Loucy (cell line): ENCODE measurements at regions not wholly inside any gene's neighbourhood (a gene's known extent, or its start where the extent isn't known, plus 50 kb on each side); places are given as distances from the start of the nearest gene placed in this dataset.

Experiments used
- H2AFZ ChIP-seq: fragments of 200-600 bp; sonication (generic); 2 replicates; pipeline ENCODE4 v1.6.0; 2016; ENCODE audit warnings: antibody characterized with exemption, mild to moderate bottlenecking, low read length, moderate library complexity
- H3F3A ChIP-seq: fragments of 200-600 bp; 2 replicates; pipeline ENCODE4 v1.6.0; 2016; ENCODE audit warnings: antibody characterized with exemption, low read depth, mild to moderate bottlenecking
- H3K27me3 ChIP-seq: fragments of 200-600 bp; sonication (generic); 2 replicates; pipeline ENCODE4 v1.6.1; 2014; ENCODE audit warnings: low read length, mild to moderate bottlenecking; ENCODE audit not compliant: insufficient read depth, poor library complexity, severe bottlenecking
- H3K36me3 ChIP-seq: fragments of 200-600 bp; sonication (generic); 2 replicates; pipeline ENCODE4 v1.6.1; 2016; ENCODE audit warnings: low read length; ENCODE audit not compliant: insufficient read depth
- H3K4me1 ChIP-seq: fragments of 200-600 bp; sonication (generic); 2 replicates; pipeline ENCODE4 v1.5.1; 2014; ENCODE audit warnings: low read length, mild to moderate bottlenecking; ENCODE audit not compliant: insufficient read depth, poor library complexity, severe bottlenecking
- H3K4me2 ChIP-seq: fragments of 200-600 bp; sonication (generic); 2 replicates; pipeline ENCODE4 v1.6.0; 2014; ENCODE audit warnings: antibody characterized with exemption, low read length, low read depth, mild to moderate bottlenecking; ENCODE audit not compliant: poor library complexity, severe bottlenecking
- H3K4me3 ChIP-seq: fragments of 200-600 bp; sonication (generic); 2 replicates; pipeline ENCODE4 v1.5.1; 2014; ENCODE audit warnings: low read length, mild to moderate bottlenecking, mixed read lengths; ENCODE audit not compliant: poor library complexity, severe bottlenecking
- H3K79me2 ChIP-seq: fragments of 200-600 bp; sonication (generic); 2 replicates; pipeline ENCODE4 v1.6.1; 2014; ENCODE audit warnings: low read length; ENCODE audit not compliant: insufficient read depth
- H3K9ac ChIP-seq: fragments of 200-600 bp; sonication (generic); 2 replicates; pipeline ENCODE4 v1.6.0; 2014; ENCODE audit warnings: mild to moderate bottlenecking, low read depth, low read length, moderate library complexity; ENCODE audit not compliant: poor library complexity, severe bottlenecking
- H3K9me2 ChIP-seq: fragments of 200-600 bp; sonication (generic); replicated peaks from 2 replicates; pipeline ENCODE4 v1.6.1; 2016; ENCODE audit warnings: low read depth, low read length, mixed read lengths
- H3K9me3 ChIP-seq: fragments of 200-600 bp; sonication (generic); 2 replicates; pipeline ENCODE4 v1.6.1; 2014; ENCODE audit warnings: mild to moderate bottlenecking, antibody characterized with exemption, low read length, low read depth; ENCODE audit not compliant: insufficient read depth
- H4K20me1 ChIP-seq: fragments of 200-600 bp; sonication (generic); 2 replicates; pipeline ENCODE4 v1.6.0; 2014; ENCODE audit warnings: antibody characterized with exemption, low read length, mild to moderate bottlenecking; ENCODE audit not compliant: insufficient read depth, poor library complexity, severe bottlenecking
- EZH2phosphoT487 ChIP-seq: fragments of 200-600 bp; IDR thresholded peaks from 2 replicates; pipeline ENCODE4 v1.6.1; 2018; ENCODE audit warnings: antibody characterized with exemption, mild to moderate bottlenecking, moderate library complexity, borderline replicate concordance
- TF ChIP-seq, protein P1 (sequence below): fragments of 200-600 bp; sonication (generic); conservative IDR thresholded peaks from 2 replicates; pipeline ENCODE4 v1.5.1; 2014; ENCODE audit warnings: mild to moderate bottlenecking, antibody characterized with exemption, low read length

DNA sequence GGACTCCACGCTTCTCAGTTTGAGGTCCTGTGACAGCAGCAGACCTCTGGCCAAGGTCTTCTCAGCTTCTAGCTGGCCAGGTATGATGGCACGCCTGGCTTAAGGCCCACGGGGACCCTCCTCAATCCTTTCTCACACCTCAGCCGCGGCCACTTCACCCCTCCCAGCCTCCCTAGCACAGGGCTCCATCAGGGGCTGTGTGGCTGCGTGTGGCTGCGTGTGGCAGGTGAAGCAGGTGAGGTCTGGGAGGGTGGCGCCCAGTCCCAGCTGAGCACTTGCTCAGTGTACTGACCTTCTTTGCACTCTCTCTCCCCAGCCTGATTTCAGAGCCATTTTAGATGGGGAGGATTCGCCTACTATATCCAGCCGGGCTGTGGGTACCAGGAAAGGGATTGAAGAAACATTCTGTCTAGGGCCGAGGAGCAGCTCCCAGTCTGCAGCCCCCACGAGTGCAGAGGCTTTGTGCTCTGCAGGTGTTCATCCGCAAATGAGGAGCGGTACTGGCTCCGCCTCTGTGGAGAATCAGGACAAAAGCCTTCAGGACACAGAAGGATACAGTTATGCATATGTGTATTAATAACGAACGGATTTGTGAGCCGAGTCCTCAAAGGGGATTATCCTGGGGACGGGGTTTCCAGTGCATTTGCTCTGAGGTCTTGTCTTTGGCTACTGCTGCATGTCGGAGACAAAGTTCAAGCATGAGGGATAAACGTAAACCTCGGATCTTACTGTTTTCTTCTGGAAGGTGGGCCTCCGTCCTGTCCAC, 236.9 kb upstream of the RAB6C start:
- TF ChIP-seq, protein P1, sequence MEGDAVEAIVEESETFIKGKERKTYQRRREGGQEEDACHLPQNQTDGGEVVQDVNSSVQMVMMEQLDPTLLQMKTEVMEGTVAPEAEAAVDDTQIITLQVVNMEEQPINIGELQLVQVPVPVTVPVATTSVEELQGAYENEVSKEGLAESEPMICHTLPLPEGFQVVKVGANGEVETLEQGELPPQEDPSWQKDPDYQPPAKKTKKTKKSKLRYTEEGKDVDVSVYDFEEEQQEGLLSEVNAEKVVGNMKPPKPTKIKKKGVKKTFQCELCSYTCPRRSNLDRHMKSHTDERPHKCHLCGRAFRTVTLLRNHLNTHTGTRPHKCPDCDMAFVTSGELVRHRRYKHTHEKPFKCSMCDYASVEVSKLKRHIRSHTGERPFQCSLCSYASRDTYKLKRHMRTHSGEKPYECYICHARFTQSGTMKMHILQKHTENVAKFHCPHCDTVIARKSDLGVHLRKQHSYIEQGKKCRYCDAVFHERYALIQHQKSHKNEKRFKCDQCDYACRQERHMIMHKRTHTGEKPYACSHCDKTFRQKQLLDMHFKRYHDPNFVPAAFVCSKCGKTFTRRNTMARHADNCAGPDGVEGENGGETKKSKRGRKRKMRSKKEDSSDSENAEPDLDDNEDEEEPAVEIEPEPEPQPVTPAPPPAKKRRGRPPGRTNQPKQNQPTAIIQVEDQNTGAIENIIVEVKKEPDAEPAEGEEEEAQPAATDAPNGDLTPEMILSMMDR = no peak
- TF ChIP-seq EZH2phosphoT487 = no peak
- Histone ChIP-seq H3K9me3 (no peaks in the 10 kb centered on the region), H3K9me2 (no peaks in the 10 kb centered on the region), H2AFZ (no peak overlapping the region), H3K4me2 (no peak overlapping the region), H3K79me2 (no peaks in the 10 kb centered on the region), H3K4me3 (no peak overlapping the region), H3K4me1 (no peaks in the 10 kb centered on the region), H4K20me1 (no peaks in the 10 kb centered on the region), H3F3A (no peaks in the 10 kb centered on the region), H3K36me3 (no peaks in the 10 kb centered on the region), H3K27me3 (no peaks in the 10 kb centered on the region), H3K9ac (no peak overlapping the region)

DNA sequence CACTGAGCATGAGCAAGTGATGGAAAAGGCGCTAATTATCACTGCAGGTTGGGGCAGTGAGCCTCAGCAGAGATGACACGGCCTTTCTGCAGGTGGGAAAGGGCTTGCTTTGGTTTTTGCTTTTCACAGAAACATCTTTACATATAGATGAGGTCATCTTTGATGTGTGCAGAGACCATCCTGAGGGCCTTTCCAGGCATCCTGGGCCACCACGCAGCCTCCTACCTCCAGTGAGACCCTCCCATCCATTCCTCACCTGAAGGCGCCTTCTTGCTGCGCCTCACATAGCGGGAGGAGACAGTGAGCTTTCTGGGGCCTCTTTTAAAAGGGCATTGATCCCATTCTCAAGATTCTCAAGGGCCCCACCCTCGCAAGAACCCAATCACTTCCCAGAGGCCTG, 235.3 kb upstream of the RAB6C start:
- no peak overlapping the region for H2AFZ ChIP-seq
- H3K9ac ChIP-seq = no peak overlapping the region
- no peaks in the 10 kb centered on the region for H3K36me3 ChIP-seq
- H3K4me1 ChIP-seq = peaks cover 8% of the 10 kb centered on the region
- no peak overlapping the region for H3K4me2 ChIP-seq
- H3F3A ChIP-seq = no peaks in the 10 kb centered on the region
- H4K20me1 ChIP-seq = no peaks in the 10 kb centered on the region
- H3K4me3 ChIP-seq = no peak overlapping the region
- H3K9me3 ChIP-seq = no peaks in the 10 kb centered on the region
- TF ChIP-seq, protein P1 = no peak
- no peak for TF ChIP-seq EZH2phosphoT487
- H3K9me2 ChIP-seq = no peaks in the 10 kb centered on the region
- H3K27me3 ChIP-seq = no peaks in the 10 kb centered on the region
- no peaks in the 10 kb centered on the region for H3K79me2 ChIP-seq

DNA sequence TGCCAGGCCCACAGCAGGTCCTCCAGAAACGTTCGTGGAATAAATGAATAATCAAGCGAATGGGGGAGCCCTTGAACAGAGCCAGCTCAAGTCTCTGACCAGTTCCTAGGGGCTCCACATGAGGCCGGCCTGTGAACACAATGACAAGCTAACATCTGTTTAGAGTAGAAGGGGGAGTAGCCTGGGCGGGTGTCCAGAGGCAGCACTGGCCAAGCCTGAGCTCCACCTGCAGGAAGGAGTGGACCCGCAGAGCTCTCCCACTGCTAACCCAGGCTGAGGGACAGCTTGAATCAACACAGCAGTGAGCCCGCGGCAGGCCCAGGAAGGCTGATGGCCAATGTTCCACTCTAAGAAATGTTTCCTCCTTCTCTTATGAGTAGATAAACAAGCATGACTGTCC, 234.8 kb upstream of the RAB6C start:
- Histone ChIP-seq H3K9me3 (no peaks in the 10 kb centered on the region), H3K27me3 (no peaks in the 10 kb centered on the region), H3K4me2 (no peak overlapping the region), H3K9me2 (no peaks in the 10 kb centered on the region), H3K4me3 (no peak overlapping the region), H2AFZ (no peak overlapping the region), H3K36me3 (no peaks in the 10 kb centered on the region), H3K4me1 (peaks cover 8% of the 10 kb centered on the region), H3F3A (no peaks in the 10 kb centered on the region), H3K79me2 (no peaks in the 10 kb centered on the region), H3K9ac (no peak overlapping the region), H4K20me1 (no peaks in the 10 kb centered on the region)
- TF ChIP-seq, protein P1 = no peak
- TF ChIP-seq EZH2phosphoT487 = no peak
